Karpas-422 (cell line): ENCODE measurements at regions not wholly inside any gene's neighbourhood (a gene's known extent, or its start where the extent isn't known, plus 50 kb on each side); places are given as distances from the start of the nearest gene placed in this dataset.

Experiments
- DNase-seq: peaks from one replicate; pipeline ENCODE4 v3.0.0-alpha.2; 2015
- H2AFZ ChIP-seq: fragments of 200-600 bp; sonication (generic); 2 replicates; pipeline ENCODE4 v1.6.1; 2014; ENCODE audit warnings: antibody characterized with exemption, low read length, mixed read lengths
- H3K27ac ChIP-seq: fragments of 200-600 bp; sonication (generic); 2 replicates; pipeline ENCODE4 v1.5.1; 2014; ENCODE audit warnings: mild to moderate bottlenecking, low read length, moderate library complexity
- H3K27me3 ChIP-seq: fragments of 200-600 bp; sonication (generic); 2 replicates; pipeline ENCODE4 v1.6.1; 2014; ENCODE audit warnings: low read length, mixed read lengths
- H3K36me3 ChIP-seq: fragments of 200-600 bp; sonication (generic); 2 replicates; pipeline ENCODE4 v1.6.1; 2014; ENCODE audit warnings: low read length, mixed read lengths; ENCODE audit not compliant: insufficient read depth
- H3K4me1 ChIP-seq: fragments of 200-600 bp; sonication (generic); 2 replicates; pipeline ENCODE4 v1.6.1; 2014; ENCODE audit warnings: mild to moderate bottlenecking, low read length, mixed read lengths
- H3K4me2 ChIP-seq: fragments of 200-600 bp; sonication (generic); 2 replicates; pipeline ENCODE4 v1.6.1; 2014; ENCODE audit warnings: low read length, low read depth, mild to moderate bottlenecking; ENCODE audit not compliant: poor library complexity, severe bottlenecking
- H3K4me3 ChIP-seq: fragments of 200-600 bp; sonication (generic); 2 replicates; pipeline ENCODE4 v1.5.1; 2014; ENCODE audit warnings: mild to moderate bottlenecking, antibody characterized with exemption, low read length, mixed read lengths
- H3K79me2 ChIP-seq: fragments of 200-600 bp; sonication (generic); 2 replicates; pipeline ENCODE4 v1.6.1; 2014; ENCODE audit warnings: mild to moderate bottlenecking, low read length, mixed read lengths
- H3K9ac ChIP-seq: fragments of 200-600 bp; sonication (generic); 2 replicates; pipeline ENCODE4 v1.6.0; 2014; ENCODE audit warnings: low read length
- H3K9me2 ChIP-seq: fragments of 200-600 bp; sonication (generic), shearing (Covaris generic); replicated peaks from 2 replicates; pipeline ENCODE4 v1.6.0; 2014; ENCODE audit warnings: mild to moderate bottlenecking, low read length, moderate library complexity; ENCODE audit not compliant: insufficient read depth
- H3K9me3 ChIP-seq: fragments of 300-700, 200-600 bp; sonication (generic); 2 replicates; pipeline ENCODE4 v1.6.1; 2014; ENCODE audit warnings: low read length, mixed read lengths
- H4K20me1 ChIP-seq: fragments of 200-600 bp; sonication (generic); 2 replicates; pipeline ENCODE4 v1.6.1; 2014; ENCODE audit warnings: mild to moderate bottlenecking, antibody characterized with exemption, low read length, low read depth; ENCODE audit not compliant: insufficient read depth

GRCh38 chr5:165349735-165350134 is 1844.3 kb downstream of the MAT2B start:
- Histone ChIP-seq H3K9me2 (no peaks in the 10 kb centered on the region), H3K27ac (no peak overlapping the region), H4K20me1 (no peaks in the 10 kb centered on the region), H3K4me1 (no peaks in the 10 kb centered on the region), H3K36me3 (no peaks in the 10 kb centered on the region), H3K9me3 (peaks cover 8% of the 10 kb centered on the region; the same call in 1 of the 2 replicates), H3K27me3 (no peaks in the 10 kb centered on the region), H2AFZ (no peak overlapping the region), H3K4me2 (no peak overlapping the region), H3K4me3 (no peak overlapping the region), H3K9ac (no peak overlapping the region), H3K79me2 (no peaks in the 10 kb centered on the region)
- DNase-seq = no peak

- no peak overlapping the region for H3K4me2 ChIP-seq
- H4K20me1 ChIP-seq = no peaks in the 10 kb centered on the region
- no peak for DNase-seq
- no peak overlapping the region for H3K4me3 ChIP-seq
- H3K36me3 ChIP-seq = no peaks in the 10 kb centered on the region
- peaks cover 11% of the 10 kb centered on the region; the same call in 1 of the 2 replicates for H3K9me3 ChIP-seq
- H3K9me2 ChIP-seq = no peaks in the 10 kb centered on the region
- no peaks in the 10 kb centered on the region for H3K4me1 ChIP-seq
- H2AFZ ChIP-seq = no peak overlapping the region
- H3K27ac ChIP-seq = no peak overlapping the region
- H3K27me3 ChIP-seq = no peaks in the 10 kb centered on the region
- H3K79me2 ChIP-seq = no peaks in the 10 kb centered on the region
- no peak overlapping the region for H3K9ac ChIP-seq
Measured at GRCh38 chr5:165351342-165351741, 1845.9 kb downstream of the MAT2B start.

GRCh38 chr5:165360366-165360765 is 1854.9 kb downstream of the MAT2B start:
- Histone ChIP-seq H3K79me2 (no peaks in the 10 kb centered on the region), H3K27ac (no peak overlapping the region), H3K4me3 (no peak overlapping the region), H3K9me3 (peaks cover 20% of the 10 kb centered on the region), H3K9ac (no peak overlapping the region), H3K4me1 (no peaks in the 10 kb centered on the region), H3K9me2 (no peaks in the 10 kb centered on the region), H3K4me2 (no peak overlapping the region), H4K20me1 (no peaks in the 10 kb centered on the region), H2AFZ (no peak overlapping the region), H3K27me3 (no peaks in the 10 kb centered on the region), H3K36me3 (no peaks in the 10 kb centered on the region)
- DNase-seq = no peak

- Histone ChIP-seq H2AFZ (no peak overlapping the region), H3K79me2 (no peaks in the 10 kb centered on the region), H3K27ac (no peak overlapping the region), H3K36me3 (no peaks in the 10 kb centered on the region), H3K9me3 (peaks cover 21% of the 10 kb centered on the region), H4K20me1 (no peaks in the 10 kb centered on the region), H3K9ac (no peak overlapping the region), H3K4me2 (no peak overlapping the region), H3K4me3 (no peak overlapping the region), H3K4me1 (no peaks in the 10 kb centered on the region), H3K9me2 (no peaks in the 10 kb centered on the region), H3K27me3 (no peaks in the 10 kb centered on the region)
- DNase-seq = no peak
Measured at GRCh38 chr5:165360784-165361542, 1855.5 kb downstream of the MAT2B start.

- Histone ChIP-seq H3K27me3 (no peaks in the 10 kb centered on the region), H3K9ac (no peak overlapping the region), H3K27ac (no peak overlapping the region), H3K79me2 (no peaks in the 10 kb centered on the region), H2AFZ (no peak overlapping the region), H3K4me1 (no peaks in the 10 kb centered on the region), H4K20me1 (no peaks in the 10 kb centered on the region), H3K4me2 (no peak overlapping the region), H3K9me2 (no peaks in the 10 kb centered on the region), H3K9me3 (peaks cover 19% of the 10 kb centered on the region), H3K36me3 (no peaks in the 10 kb centered on the region), H3K4me3 (no peak overlapping the region)
- no peak for DNase-seq
Measured at GRCh38 chr5:165370233-165370632, 1864.8 kb downstream of the MAT2B start.

GRCh38 chr5:165370794-165371193 is 1865.4 kb downstream of the MAT2B start:
- no peaks in the 10 kb centered on the region for H3K36me3 ChIP-seq
- no peak overlapping the region for H3K27ac ChIP-seq
- H3K9ac ChIP-seq = no peak overlapping the region
- H3K27me3 ChIP-seq = no peaks in the 10 kb centered on the region
- no peaks in the 10 kb centered on the region for H3K79me2 ChIP-seq
- no peak for DNase-seq
- no peak overlapping the region for H3K4me2 ChIP-seq
- H4K20me1 ChIP-seq = no peaks in the 10 kb centered on the region
- no peak overlapping the region for H3K4me3 ChIP-seq
- no peaks in the 10 kb centered on the region for H3K9me2 ChIP-seq
- H3K4me1 ChIP-seq = no peaks in the 10 kb centered on the region
- peaks cover 21% of the 10 kb centered on the region for H3K9me3 ChIP-seq
- H2AFZ ChIP-seq = no peak overlapping the region

- Histone ChIP-seq H3K9ac (no peak overlapping the region), H3K27me3 (no peaks in the 10 kb centered on the region), H3K27ac (no peak overlapping the region), H3K79me2 (no peaks in the 10 kb centered on the region), H3K4me3 (no peak overlapping the region), H4K20me1 (no peaks in the 10 kb centered on the region), H3K9me2 (no peaks in the 10 kb centered on the region), H3K4me2 (no peak overlapping the region), H3K36me3 (no peaks in the 10 kb centered on the region), H3K9me3 (peaks cover 20% of the 10 kb centered on the region), H2AFZ (no peak overlapping the region), H3K4me1 (no peaks in the 10 kb centered on the region)
- no peak for DNase-seq
Measured at GRCh38 chr5:165375201-165375600, 1869.8 kb downstream of the MAT2B start.

GRCh38 chr5:165393839-165394238 is 1888.4 kb downstream of the MAT2B start:
- DNase-seq = no peak
- Histone ChIP-seq H3K27me3 (no peaks in the 10 kb centered on the region), H3K9me2 (no peaks in the 10 kb centered on the region), H3K27ac (no peak overlapping the region), H3K9ac (no peak overlapping the region), H3K4me1 (no peaks in the 10 kb centered on the region), H4K20me1 (no peaks in the 10 kb centered on the region), H2AFZ (no peak overlapping the region), H3K36me3 (no peaks in the 10 kb centered on the region), H3K79me2 (no peaks in the 10 kb centered on the region), H3K4me3 (no peak overlapping the region), H3K9me3 (peaks cover 21% of the 10 kb centered on the region), H3K4me2 (no peak overlapping the region)
